H1 (cell line): ENCODE measurements at regions not wholly inside any gene's neighbourhood (a gene's known extent, or its start where the extent isn't known, plus 50 kb on each side); places are given as distances from the start of the nearest gene placed in this dataset.

ENCODE experiments used
- ASH2L ChIP-seq: fragments of 200-600, 300-600 bp; sonication (generic); IDR thresholded peaks from one replicate; pipeline ENCODE4 v1.7.1; 2017; ENCODE audit warnings: low read length
- CHD7 ChIP-seq: fragments of 300-600 bp; sonication (generic); IDR thresholded peaks from 2 replicates; pipeline ENCODE4 v1.7.1; 2012; ENCODE audit warnings: low read length, moderate library complexity, mild to moderate bottlenecking, inconsistent platforms; ENCODE audit not compliant: insufficient replicate concordance
- E2F6 ChIP-seq: IDR thresholded peaks from 2 replicates; pipeline ENCODE4 v1.6.1; 2012; ENCODE audit warnings: inconsistent platforms
- POU5F1 ChIP-seq: IDR thresholded peaks from 2 replicates; pipeline ENCODE4 v1.6.1; 2011; ENCODE audit warnings: low read depth, mild to moderate bottlenecking, low read length, moderate library complexity
- RAD21 ChIP-seq, 2 experiments: IDR thresholded peaks in 1 of 2; conservative IDR thresholded peaks in 1 of 2; 2 replicates each; pipeline ENCODE4 v1.6.1; 2011; ENCODE audit warnings: low read depth in 2 of 2, low read length in 2 of 2, improper control_type of control experiment in 1 of 2, inconsistent platforms in 1 of 2, mild to moderate bottlenecking in 1 of 2, moderate library complexity in 1 of 2
- RBBP5 ChIP-seq: IDR thresholded peaks from 2 replicates; pipeline ENCODE4 v1.7.1; 2012; ENCODE audit warnings: low read depth, mild to moderate bottlenecking, inconsistent platforms, low read length, moderate library complexity, borderline replicate concordance
- RNF2 ChIP-seq: fragments of 200-900, 300-1000 bp; sonication (generic); IDR thresholded peaks from 2 replicates; pipeline ENCODE4 v1.7.1; 2016; ENCODE audit warnings: borderline replicate concordance, low read depth, mild to moderate bottlenecking, antibody characterized with exemption, low read length; ENCODE audit not compliant: poor library complexity, severe bottlenecking; ENCODE audit errors: missing control alignments
- SIX5 ChIP-seq: IDR thresholded peaks from 2 replicates; pipeline ENCODE4 v1.6.1; 2011; ENCODE audit warnings: mild to moderate bottlenecking, low read depth, low read length
- SRF ChIP-seq: IDR thresholded peaks from 2 replicates; pipeline ENCODE4 v1.6.1; 2011; ENCODE audit warnings: mild to moderate bottlenecking, low read depth, low read length, moderate library complexity
- USF2 ChIP-seq: IDR thresholded peaks from 2 replicates; pipeline ENCODE4 v1.6.1; 2011; ENCODE audit warnings: low read length, improper control_type of control experiment

- TF ChIP-seq CHD7 (no peak), E2F6 (no peak), RAD21 (IDR thresholded peaks at IDR 0.05 in 1 of 2, conservative IDR thresholded peaks at IDR 0.05 in 1 of 2; ENCODE audit: low read depth in 2 of 2, low read length in 2 of 2) (no peak), ASH2L (no peak), SIX5 (no peak), SRF (no peak), USF2 (no peak), POU5F1 (no peak), RBBP5 (no peak), RNF2 (no peak)
Observed at GRCh38 chr20:7817286-7817685, 123.0 kb downstream of the HAO1 start (continued).
